NT2/D1 (cell line): ENCODE measurements at regions not wholly inside any gene's neighbourhood (a gene's known extent, or its start where the extent isn't known, plus 50 kb on each side); places are given as distances from the start of the nearest gene placed in this dataset.

Source experiments
- DNase-seq: peaks from one replicate; pipeline ENCODE4 v3.0.0-alpha.2; 2011; ENCODE audit warnings: low read depth, low spot score
- H3K27me3 ChIP-seq: 2 replicates; pipeline ENCODE4 v1.6.0; 2011; ENCODE audit warnings: mild to moderate bottlenecking; ENCODE audit not compliant: insufficient read length, insufficient read depth
- H3K36me3 ChIP-seq: 2 replicates; pipeline ENCODE4 v1.6.1; 2011; ENCODE audit warnings: mild to moderate bottlenecking, low read length, mixed read lengths; ENCODE audit not compliant: insufficient read depth, insufficient read length
- H3K4me1 ChIP-seq: 2 replicates; pipeline ENCODE4 v1.5.1; 2011; ENCODE audit not compliant: insufficient read depth, insufficient read length
- H3K4me3 ChIP-seq: 2 replicates; pipeline ENCODE4 v1.5.1; 2011; ENCODE audit warnings: low read depth; ENCODE audit not compliant: insufficient read length
- H3K9ac ChIP-seq: 2 replicates; pipeline ENCODE4 v1.6.0; 2011; ENCODE audit warnings: low read depth; ENCODE audit not compliant: insufficient read length
- H3K9me3 ChIP-seq: 2 replicates; pipeline ENCODE4 v1.5.1; 2011; ENCODE audit warnings: mild to moderate bottlenecking, low read length; ENCODE audit not compliant: insufficient read depth
- SUZ12 ChIP-seq: IDR thresholded peaks from 2 replicates; pipeline ENCODE4 v1.6.1; 2011; ENCODE audit not compliant: insufficient read length, insufficient read depth; ENCODE audit errors: extremely low read depth
- YY1 ChIP-seq: IDR thresholded peaks from 2 replicates; pipeline ENCODE4 v1.6.1; 2011; ENCODE audit not compliant: insufficient read length, insufficient read depth
- ZNF274 ChIP-seq: IDR thresholded peaks from 2 replicates; pipeline ENCODE4 v1.6.1; 2011; ENCODE audit warnings: mild to moderate bottlenecking, low read depth, low read length

- Histone ChIP-seq H3K4me3 (no peak overlapping the region), H3K27me3 (no peaks in the 10 kb centered on the region), H3K9me3 (no peaks in the 10 kb centered on the region), H3K4me1 (peaks cover 2% of the 10 kb centered on the region), H3K9ac (no peak overlapping the region), H3K36me3 (no peaks in the 10 kb centered on the region)
- TF ChIP-seq SUZ12 (no peak), ZNF274 (no peak), YY1 (no peak)
- no peak for DNase-seq
These were observed 276.3 kb upstream of the RAG2 start for GRCh38 chr11:36874291-36874690.

DNA sequence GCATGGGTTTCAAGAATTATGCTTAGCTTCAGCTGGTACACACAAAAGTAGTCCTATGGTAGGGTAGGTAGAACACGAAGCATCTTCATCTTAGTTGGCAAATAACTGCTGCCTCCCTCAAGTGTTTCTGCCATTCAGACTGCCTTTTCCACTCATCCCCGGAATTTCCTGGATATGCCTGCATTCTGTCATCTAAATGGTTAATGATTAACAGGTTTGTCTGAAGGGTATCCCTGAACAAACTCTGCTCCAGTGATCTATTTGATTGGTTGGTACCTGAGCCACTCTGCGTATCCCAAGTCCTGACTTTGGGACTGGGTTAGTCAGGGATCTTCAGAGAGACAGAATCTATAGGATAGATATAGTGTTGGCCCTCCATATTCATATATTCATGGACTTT lies 272.3 kb upstream of the RAG2 start:
- DNase-seq: no peak
- H3K4me3 ChIP-seq: no peak overlapping the region
- peaks cover 2% of the 10 kb centered on the region for H3K4me1 ChIP-seq
- TF ChIP-seq SUZ12: no peak
- H3K9ac ChIP-seq: no peak overlapping the region
- H3K27me3 ChIP-seq: no peaks in the 10 kb centered on the region
- no peaks in the 10 kb centered on the region for H3K36me3 ChIP-seq
- H3K9me3 ChIP-seq: no peaks in the 10 kb centered on the region

DNA sequence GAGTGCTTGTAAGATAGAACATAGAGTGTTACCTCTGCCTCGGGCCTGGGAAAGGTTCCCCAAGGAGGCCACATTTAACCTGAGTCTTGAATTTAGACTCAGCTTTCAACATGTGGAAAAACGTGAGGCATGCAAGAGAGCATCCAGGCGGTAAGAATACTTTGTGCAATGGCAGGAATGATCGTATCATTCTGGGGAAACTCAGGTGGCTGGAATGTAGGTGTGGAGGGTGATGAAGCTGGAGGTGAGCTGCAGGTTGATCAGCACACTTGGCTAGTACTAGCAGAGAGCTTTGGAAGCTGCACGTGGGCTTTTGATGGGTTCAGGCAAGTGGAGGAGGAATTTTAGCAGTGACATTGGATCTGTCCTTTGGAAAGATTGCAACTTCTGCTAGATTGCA lies 270.3 kb upstream of the RAG2 start:
- TF ChIP-seq YY1: no peak
- TF ChIP-seq SUZ12: no peak
- TF ChIP-seq ZNF274: no peak
- DNase-seq: no peak

DNA sequence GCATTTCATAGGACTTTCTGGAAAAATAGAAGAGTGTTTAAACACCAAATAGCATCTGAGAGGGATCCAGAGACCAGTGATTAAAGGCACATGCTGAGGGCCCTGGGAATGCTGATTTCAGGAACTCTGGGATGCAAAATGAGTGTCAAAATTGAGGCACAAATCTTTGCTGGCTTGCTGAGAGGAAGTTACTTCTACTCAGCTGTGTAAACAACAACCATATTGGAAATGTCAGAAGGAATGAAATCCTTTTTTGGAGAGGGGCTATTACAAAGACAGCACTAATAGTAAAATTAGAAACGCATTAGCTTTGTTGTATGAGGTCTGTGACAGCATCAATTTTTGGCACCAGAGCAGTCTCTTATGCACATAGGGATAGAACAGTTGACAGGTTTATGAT lies 267.8 kb upstream of the RAG2 start:
- H3K9ac ChIP-seq: no peak overlapping the region
- H3K36me3 ChIP-seq: no peaks in the 10 kb centered on the region
- H3K4me1 ChIP-seq: no peaks in the 10 kb centered on the region
- no peak for DNase-seq
- H3K27me3 ChIP-seq: no peaks in the 10 kb centered on the region
- no peak overlapping the region for H3K4me3 ChIP-seq
- no peak for TF ChIP-seq SUZ12
- no peak for TF ChIP-seq YY1
- no peak for TF ChIP-seq ZNF274
- H3K9me3 ChIP-seq: no peaks in the 10 kb centered on the region

More for the DNA sequence above, 270.3 kb upstream of the RAG2 start:
- Histone ChIP-seq H3K36me3 (no peaks in the 10 kb centered on the region), H3K27me3 (no peaks in the 10 kb centered on the region), H3K4me1 (no peaks in the 10 kb centered on the region), H3K9me3 (no peaks in the 10 kb centered on the region), H3K4me3 (no peak overlapping the region), H3K9ac (no peak overlapping the region)

GRCh38 chr11:36854875-36855274 lies 256.8 kb upstream of the RAG2 start:
- H3K36me3 ChIP-seq: no peaks in the 10 kb centered on the region
- TF ChIP-seq ZNF274 (no peak), SUZ12 (no peak), YY1 (no peak)
- no peak overlapping the region for H3K4me3 ChIP-seq
- no peak for DNase-seq
- H3K27me3 ChIP-seq: no peaks in the 10 kb centered on the region
- H3K4me1 ChIP-seq: peaks cover 3% of the 10 kb centered on the region
- no peaks in the 10 kb centered on the region for H3K9me3 ChIP-seq
- H3K9ac ChIP-seq: no peak overlapping the region

DNA sequence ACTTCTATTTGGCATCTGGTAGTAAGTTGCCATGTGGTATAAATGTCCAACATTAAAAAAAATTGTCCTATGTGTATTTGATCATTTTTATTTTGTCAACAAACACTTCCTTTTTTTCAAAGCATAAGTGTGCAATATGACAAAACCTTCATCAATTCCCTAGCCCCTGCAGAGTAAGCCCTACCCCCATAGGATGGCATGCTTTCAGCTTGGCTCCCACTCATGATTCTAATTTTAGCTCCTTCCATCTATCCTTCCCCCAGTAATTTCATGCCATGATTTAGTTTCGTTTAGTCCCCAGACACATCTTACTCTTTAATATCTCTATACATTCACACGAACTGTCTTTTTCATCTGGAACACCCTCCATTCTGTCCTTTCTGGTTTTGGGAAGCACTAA lies 250.6 kb upstream of the RAG2 start:
- no peaks in the 10 kb centered on the region for H3K27me3 ChIP-seq

DNA sequence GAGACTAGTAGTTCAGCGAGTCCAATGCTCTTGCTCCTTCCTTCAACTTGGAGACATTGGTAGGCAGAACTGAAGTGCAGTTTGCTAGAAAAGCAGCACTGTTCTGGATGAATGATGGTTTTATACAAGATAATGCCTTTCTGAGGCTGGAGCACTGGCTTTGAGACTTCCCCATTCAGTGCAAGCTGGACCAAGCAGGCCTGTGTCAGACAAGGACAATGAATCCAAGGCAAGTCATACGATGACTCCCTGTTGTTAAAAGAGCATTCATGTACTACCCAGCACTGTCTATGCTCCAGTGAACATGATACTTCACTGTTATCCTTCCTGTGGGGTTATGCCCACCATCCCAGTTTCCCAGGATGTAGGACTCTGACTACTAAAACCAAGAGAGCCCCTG lies 242.3 kb upstream of the RAG2 start:
- Histone ChIP-seq H3K9me3 (no peaks in the 10 kb centered on the region; the same call in 1 of the 2 replicates), H3K36me3 (no peaks in the 10 kb centered on the region), H3K4me3 (no peak overlapping the region), H3K4me1 (no peaks in the 10 kb centered on the region), H3K27me3 (no peaks in the 10 kb centered on the region), H3K9ac (no peak overlapping the region)
- TF ChIP-seq YY1: no peak
- no peak for TF ChIP-seq SUZ12
- TF ChIP-seq ZNF274: no peak
- no peak for DNase-seq

More for the DNA sequence above, 250.6 kb upstream of the RAG2 start:
- H3K36me3 ChIP-seq: no peaks in the 10 kb centered on the region
- TF ChIP-seq SUZ12 (no peak), ZNF274 (no peak)
- DNase-seq: no peak
- no peak overlapping the region for H3K9ac ChIP-seq
- no peaks in the 10 kb centered on the region for H3K9me3 ChIP-seq
- no peak overlapping the region for H3K4me3 ChIP-seq
- no peaks in the 10 kb centered on the region for H3K4me1 ChIP-seq
